NT2/D1 (cell line): ENCODE measurements at regions not wholly inside any gene's neighbourhood (a gene's known extent, or its start where the extent isn't known, plus 50 kb on each side); places are given as distances from the start of the nearest gene placed in this dataset.
"Not testable (repeated sequence)": the region's sequence is repeated elsewhere in the genome, so short reads cannot be mapped to it uniquely, and the experiment has no call there.

Experiments
- DNase-seq: peaks from one replicate; pipeline ENCODE4 v3.0.0-alpha.2; 2011; ENCODE audit warnings: low read depth, low spot score
- H3K27me3 ChIP-seq: 2 replicates; pipeline ENCODE4 v1.6.0; 2011; ENCODE audit warnings: mild to moderate bottlenecking; ENCODE audit not compliant: insufficient read length, insufficient read depth
- H3K36me3 ChIP-seq: 2 replicates; pipeline ENCODE4 v1.6.1; 2011; ENCODE audit warnings: mild to moderate bottlenecking, low read length, mixed read lengths; ENCODE audit not compliant: insufficient read depth, insufficient read length
- H3K4me1 ChIP-seq: 2 replicates; pipeline ENCODE4 v1.5.1; 2011; ENCODE audit not compliant: insufficient read depth, insufficient read length
- H3K4me3 ChIP-seq: 2 replicates; pipeline ENCODE4 v1.5.1; 2011; ENCODE audit warnings: low read depth; ENCODE audit not compliant: insufficient read length
- H3K9ac ChIP-seq: 2 replicates; pipeline ENCODE4 v1.6.0; 2011; ENCODE audit warnings: low read depth; ENCODE audit not compliant: insufficient read length
- H3K9me3 ChIP-seq: 2 replicates; pipeline ENCODE4 v1.5.1; 2011; ENCODE audit warnings: mild to moderate bottlenecking, low read length; ENCODE audit not compliant: insufficient read depth
- SUZ12 ChIP-seq: IDR thresholded peaks from 2 replicates; pipeline ENCODE4 v1.6.1; 2011; ENCODE audit not compliant: insufficient read length, insufficient read depth; ENCODE audit errors: extremely low read depth
- YY1 ChIP-seq: IDR thresholded peaks from 2 replicates; pipeline ENCODE4 v1.6.1; 2011; ENCODE audit not compliant: insufficient read length, insufficient read depth
- ZNF274 ChIP-seq: IDR thresholded peaks from 2 replicates; pipeline ENCODE4 v1.6.1; 2011; ENCODE audit warnings: mild to moderate bottlenecking, low read depth, low read length

- no peak overlapping the region for H3K4me3 ChIP-seq
- peaks cover 16% of the 10 kb centered on the region for H3K9me3 ChIP-seq
- H3K36me3 ChIP-seq, result no peaks in the 10 kb centered on the region
- no peak for TF ChIP-seq SUZ12
- no peak for TF ChIP-seq ZNF274
- TF ChIP-seq YY1, result no peak
- H3K4me1 ChIP-seq, result no peaks in the 10 kb centered on the region
- DNase-seq, result no peak
- no peaks in the 10 kb centered on the region for H3K27me3 ChIP-seq
- no peak overlapping the region for H3K9ac ChIP-seq
These were observed 793.4 kb downstream of the SLITRK1 start for GRCh38 chr13:83088858-83089257.

- Histone ChIP-seq H3K9ac (no peak overlapping the region), H3K36me3 (no peaks in the 10 kb centered on the region), H3K9me3 (peaks cover 22% of the 10 kb centered on the region), H3K4me3 (no peak overlapping the region), H3K27me3 (no peaks in the 10 kb centered on the region), H3K4me1 (no peaks in the 10 kb centered on the region)
- DNase-seq, result no peak
- TF ChIP-seq YY1 (no peak), ZNF274 (no peak), SUZ12 (no peak)
These were observed 795.3 kb downstream of the SLITRK1 start for GRCh38 chr13:83086948-83087347.

- Histone ChIP-seq H3K36me3 (no peaks in the 10 kb centered on the region), H3K27me3 (no peaks in the 10 kb centered on the region), H3K4me3 (no peak overlapping the region), H3K9ac (no peak overlapping the region), H3K9me3 (peaks cover 22% of the 10 kb centered on the region), H3K4me1 (no peaks in the 10 kb centered on the region)
- DNase-seq, result no peak
- TF ChIP-seq ZNF274 (no peak), YY1 (no peak), SUZ12 (no peak)
These were observed 796.2 kb downstream of the SLITRK1 start for GRCh38 chr13:83086088-83086487.

- Histone ChIP-seq H3K9ac (no peak overlapping the region), H3K9me3 (peaks cover 22% of the 10 kb centered on the region), H3K36me3 (no peaks in the 10 kb centered on the region), H3K4me3 (no peak overlapping the region), H3K4me1 (no peaks in the 10 kb centered on the region), H3K27me3 (no peaks in the 10 kb centered on the region)
- TF ChIP-seq YY1 (no peak), SUZ12 (no peak), ZNF274 (no peak)
- no peak for DNase-seq
These were observed 796.9 kb downstream of the SLITRK1 start for GRCh38 chr13:83085186-83085900.

GRCh38 chr13:83077499-83077898 is 804.8 kb downstream of the SLITRK1 start:
- Histone ChIP-seq H3K4me3 (no peak overlapping the region), H3K36me3 (no peaks in the 10 kb centered on the region), H3K27me3 (no peaks in the 10 kb centered on the region), H3K9ac (no peak overlapping the region), H3K4me1 (no peaks in the 10 kb centered on the region), H3K9me3 (peaks cover 4% of the 10 kb centered on the region; the same call in 1 of the 2 replicates)
- TF ChIP-seq ZNF274 (no peak), SUZ12 (no peak), YY1 (no peak)
- DNase-seq, result no peak

GRCh38 chr13:83073930-83074329 is 808.3 kb downstream of the SLITRK1 start:
- not testable (repeated sequence) for H3K36me3 ChIP-seq, H3K4me3 ChIP-seq, H3K27me3 ChIP-seq, H3K9ac ChIP-seq, H3K4me1 ChIP-seq, H3K9me3 ChIP-seq, DNase-seq

GRCh38 chr13:83065108-83065507 is 817.2 kb downstream of the SLITRK1 start:
- Histone ChIP-seq H3K4me1 (no peaks in the 10 kb centered on the region), H3K4me3 (no peak overlapping the region), H3K9ac (no peak overlapping the region), H3K9me3 (no peaks in the 10 kb centered on the region), H3K27me3 (no peaks in the 10 kb centered on the region), H3K36me3 (no peaks in the 10 kb centered on the region)
- TF ChIP-seq YY1, result no peak
- no peak for TF ChIP-seq ZNF274
- no peak for TF ChIP-seq SUZ12
- no peak for DNase-seq

- H3K4me3 ChIP-seq, result no peak overlapping the region
- TF ChIP-seq SUZ12, result no peak
- TF ChIP-seq YY1, result no peak
- no peak for TF ChIP-seq ZNF274
- H3K27me3 ChIP-seq, result no peaks in the 10 kb centered on the region
- H3K9me3 ChIP-seq, result no peaks in the 10 kb centered on the region
- H3K4me1 ChIP-seq, result no peaks in the 10 kb centered on the region
- H3K36me3 ChIP-seq, result no peaks in the 10 kb centered on the region
- H3K9ac ChIP-seq, result no peak overlapping the region
- no peak for DNase-seq
These were observed 825.2 kb downstream of the SLITRK1 start for GRCh38 chr13:83057119-83057518.
